ENCODE measurements at regions not wholly inside any gene's neighbourhood (a gene's known extent, or its start where the extent isn't known, plus 50 kb on each side); places are given as distances from the start of the nearest gene placed in this dataset.

DNA sequence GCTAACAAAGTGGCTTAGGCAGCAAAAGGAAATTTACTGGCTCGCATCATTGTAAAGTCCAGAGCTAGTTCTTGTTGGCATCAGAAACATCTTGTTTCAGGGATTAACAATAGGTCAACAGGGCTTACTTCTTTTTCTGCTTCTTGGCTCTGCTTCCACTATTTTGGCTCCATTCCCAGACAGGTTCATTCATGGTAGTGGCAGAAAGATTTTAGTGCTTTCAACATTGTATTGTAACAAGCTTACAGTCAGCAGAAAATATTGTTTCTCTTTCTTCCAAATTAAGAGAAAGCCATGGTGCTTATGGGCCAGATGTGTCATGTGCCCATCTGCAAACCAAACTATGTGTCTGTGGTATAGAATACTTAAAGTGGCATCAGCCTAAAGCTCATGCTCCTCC lies 315.6 kb downstream of the RAB38 start:
- TF ChIP-seq GATA2 (IDR thresholded peaks at IDR 0.05; ENCODE audit: low read depth, low read length) (no peak), GATA3 (IDR thresholded peaks at IDR 0.05; ENCODE audit: low read depth, low read length) (no peak)
